HG02610 (cell line): ENCODE measurements at regions not wholly inside any gene's neighbourhood (a gene's known extent, or its start where the extent isn't known, plus 50 kb on each side); places are given as distances from the start of the nearest gene placed in this dataset.
"Not testable (repeated sequence)": the region's sequence is repeated elsewhere in the genome, so short reads cannot be mapped to it uniquely, and the experiment has no call there.

Experiments used
- ATAC-seq: cut with Tn5 transposase; IDR thresholded peaks from one replicate; pipeline ENCODE4 v1.9.1; 2021; ENCODE audit warnings: mild to moderate bottlenecking, moderate library complexity; ENCODE audit not compliant: unreplicated experiment

DNA sequence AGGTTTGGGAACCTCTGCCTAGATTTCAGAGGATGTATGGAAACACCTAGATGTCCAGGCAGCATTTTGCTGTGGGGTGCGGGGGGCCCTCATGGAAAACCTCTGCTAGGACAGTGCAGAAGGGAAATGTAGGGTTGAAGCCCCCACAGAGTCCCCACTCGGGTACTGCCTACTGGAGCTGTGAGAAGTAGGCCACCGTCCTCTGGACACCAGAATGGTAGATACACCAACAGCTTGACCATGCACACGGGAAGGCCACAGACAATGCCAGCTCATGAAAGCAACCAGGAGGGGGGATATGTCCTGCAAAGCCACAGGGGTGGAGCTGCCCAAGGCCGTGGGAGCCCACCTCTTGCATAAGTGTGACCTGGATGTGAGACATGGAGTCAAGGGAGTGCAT lies 1336.5 kb downstream of the SPATA31A7 start:
- ATAC-seq = not testable (repeated sequence)

GRCh38 chr9:62532162-62532776 lies 1342.4 kb downstream of the SPATA31A7 start:
- not testable (repeated sequence) for ATAC-seq

DNA sequence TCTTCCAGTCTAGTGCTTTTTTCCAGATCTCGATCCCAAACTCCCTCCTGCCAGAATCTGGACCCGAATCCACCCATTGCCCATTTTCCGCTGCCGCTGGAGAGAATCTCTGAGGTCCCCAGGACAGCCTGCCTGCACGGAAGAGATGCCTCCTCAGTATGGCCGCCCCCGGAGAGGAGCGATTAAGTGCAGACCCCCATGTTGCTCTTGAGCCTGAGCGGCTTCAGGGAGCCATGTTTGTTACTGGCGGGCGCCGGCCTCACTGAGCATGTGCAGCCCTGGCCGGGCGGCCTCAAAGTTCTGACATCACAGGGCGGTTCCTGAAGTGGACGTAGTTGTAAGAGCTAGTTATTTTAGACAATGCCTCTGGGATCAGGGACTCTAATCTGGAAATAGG lies 1342.9 kb downstream of the SPATA31A7 start:
- not testable (repeated sequence) for ATAC-seq

GRCh38 chr9:62550539-62550938 lies 1360.7 kb downstream of the SPATA31A7 start:
- peak; percentile 81 for ATAC-seq

- not testable (repeated sequence) for ATAC-seq
These were observed 1370.8 kb downstream of the SPATA31A7 start for GRCh38 chr9:62560603-62561002.

DNA sequence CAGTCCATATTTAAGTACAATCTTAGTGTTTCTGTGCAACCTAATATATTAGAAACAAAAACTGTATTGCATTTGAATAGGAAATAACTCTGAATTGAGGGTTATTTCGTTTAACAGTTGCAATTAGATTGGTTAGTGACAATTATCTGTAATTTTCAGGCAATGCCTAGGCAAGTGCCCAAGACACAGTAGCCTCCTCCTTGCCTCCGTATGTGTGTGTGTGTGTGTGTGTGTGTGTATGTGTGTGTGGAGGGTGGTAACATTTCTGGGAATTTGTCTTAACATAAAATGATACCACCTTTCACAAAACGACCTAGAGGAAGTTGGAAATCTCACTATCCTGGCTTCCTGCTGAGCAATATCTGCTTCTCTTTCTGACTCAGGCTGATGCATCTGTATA lies 1375.3 kb downstream of the SPATA31A7 start:
- ATAC-seq = not testable (repeated sequence)

DNA sequence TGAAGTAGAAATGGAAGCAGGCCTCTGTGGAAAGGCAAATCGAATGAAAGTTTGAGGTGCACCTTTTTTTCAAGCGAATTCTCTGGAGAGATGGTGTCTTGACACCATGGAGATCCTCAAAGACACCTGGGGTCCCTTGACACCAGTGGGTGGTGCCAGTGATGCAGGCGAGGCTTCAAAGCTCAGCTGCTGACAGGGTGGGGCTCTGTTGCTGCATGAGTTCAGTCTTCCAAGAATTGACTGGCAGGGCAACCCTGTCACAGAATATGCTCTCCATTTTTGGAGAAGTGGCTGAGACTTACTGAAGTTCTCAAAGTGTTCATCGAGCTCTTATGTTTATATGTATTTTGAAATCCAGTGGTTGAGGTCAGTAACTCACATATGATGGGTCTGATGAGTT lies 1376.6 kb downstream of the SPATA31A7 start:
- not testable (repeated sequence) for ATAC-seq

DNA sequence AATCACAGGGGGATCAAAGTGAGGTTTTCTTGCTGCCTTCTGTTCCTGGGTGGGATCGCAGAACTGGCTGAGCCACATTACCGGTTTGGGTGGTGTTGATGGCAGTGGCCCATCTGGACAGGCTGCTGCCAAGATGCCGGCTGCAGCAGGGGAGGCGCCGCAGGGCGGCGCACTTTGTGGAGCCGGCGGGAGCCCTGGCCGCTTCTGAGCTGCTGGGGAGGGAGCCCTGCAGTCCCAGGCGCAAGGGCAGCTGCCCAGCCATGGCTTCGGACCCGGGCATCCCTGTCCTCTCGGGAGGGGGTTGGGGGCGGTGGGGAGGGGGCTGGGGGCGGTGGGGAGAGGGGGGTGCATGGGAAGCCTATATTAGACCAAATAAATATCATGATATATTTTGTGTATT lies 1407.3 kb downstream of the SPATA31A7 start:
- ATAC-seq = not testable (repeated sequence)
